Transverse colon (tissue), 4 donors: ENCODE measurements at regions not wholly inside any gene's neighbourhood (a gene's known extent, or its start where the extent isn't known, plus 50 kb on each side); places are given as distances from the start of the nearest gene placed in this dataset.

Experiments
- DNase-seq: peaks from one replicate; pipeline ENCODE4 v3.0.0-alpha.2; 2019
- H3K27ac ChIP-seq, 4 donors: fragments of 200-600 bp; sonication (generic); 2 replicates each; pipeline ENCODE4 v1.5.1; 2016 to 2018; ENCODE audit warnings: inconsistent platforms in 4 of 4
- H3K27me3 ChIP-seq: fragments of 200-600 bp; sonication (generic); 2 replicates; pipeline ENCODE4 v1.5.1; 2017; ENCODE audit warnings: inconsistent platforms
- H3K36me3 ChIP-seq, 4 donors: fragments of 200-600 bp; sonication (generic); 2 replicates each; pipeline ENCODE4 v1.5.1; 2017 to 2019; ENCODE audit warnings: inconsistent platforms in 4 of 4
- H3K4me1 ChIP-seq, 4 donors: fragments of 200-600 bp; sonication (generic); 2 replicates each; pipeline ENCODE4 v1.5.1; 2017 to 2020; ENCODE audit warnings: inconsistent platforms in 4 of 4
- H3K4me3 ChIP-seq, 4 donors: fragments of 200-600 bp; sonication (generic); 1 replicate in 1 of 4; 2 replicates in 3 of 4; pipeline versions ENCODE4 v1.5.1 to v1.6.1; 2017 to 2019; ENCODE audit warnings: inconsistent platforms in 4 of 4
- H3K9me3 ChIP-seq, 2 donors: fragments of 200-600 bp; sonication (generic); 2 replicates each; pipeline ENCODE4 v1.5.1; 2017 to 2019; ENCODE audit warnings: inconsistent platforms in 2 of 2
- CTCF ChIP-seq, 5 experiments: fragments of 200-600 bp in 3 of 5; fragments of 450-650 bp in 2 of 5; sonication (generic) in 3 of 5; IDR thresholded peaks; 1 replicate in 2 of 5; 2 replicates in 3 of 5; pipeline ENCODE4 v1.5.1; 2016 to 2017; ENCODE audit warnings: antibody characterized with exemption in 5 of 5, inconsistent platforms in 3 of 5, mild to moderate bottlenecking in 2 of 5, moderate library complexity in 1 of 5
- EP300 ChIP-seq: sonication (generic); formaldehyde crosslinking; IDR thresholded peaks from one replicate; pipeline ENCODE4 v1.6.1; 2017; ENCODE audit warnings: antibody characterized with exemption, low read depth
- POLR2A ChIP-seq: fragments of 450-650 bp; IDR thresholded peaks from one replicate; pipeline ENCODE4 v1.6.1; 2016; ENCODE audit warnings: antibody characterized with exemption, mild to moderate bottlenecking, moderate library complexity
- POLR2AphosphoS5 ChIP-seq, 3 donors: sonication (generic); formaldehyde crosslinking; IDR thresholded peaks; one replicate each; pipeline ENCODE4 v1.6.1; 2016; ENCODE audit warnings: antibody characterized with exemption in 3 of 3
- WGBS, 2 donors: methylation state at CpG; one replicate each; pipeline ENCODE4 v1.1.5; 2018; ENCODE audit warnings: low coverage in 1 of 2; 5-methylcytosine and 5-hydroxymethylcytosine counted together
- in situ Hi-C, 4 donors: fragments of 200-750 bp; cut with MboI; loops; one replicate each; pipeline versions ENCODE4 v1.15.0 to v1.15.1; 2017; ENCODE audit warnings: low sequenced_read_pairs in 3 of 4, low pct_ligation_motif_present in 1 of 4, low pct_unique_long_range_greater_than_20kb in 1 of 4
- intact Hi-C: fragments of 100-400 bp; cut with DNase I; formaldehyde crosslinking; loops from one replicate; pipeline ENCODE4 v1.15.1; 2023; ENCODE audit warnings: low total_unique reads

DNA sequence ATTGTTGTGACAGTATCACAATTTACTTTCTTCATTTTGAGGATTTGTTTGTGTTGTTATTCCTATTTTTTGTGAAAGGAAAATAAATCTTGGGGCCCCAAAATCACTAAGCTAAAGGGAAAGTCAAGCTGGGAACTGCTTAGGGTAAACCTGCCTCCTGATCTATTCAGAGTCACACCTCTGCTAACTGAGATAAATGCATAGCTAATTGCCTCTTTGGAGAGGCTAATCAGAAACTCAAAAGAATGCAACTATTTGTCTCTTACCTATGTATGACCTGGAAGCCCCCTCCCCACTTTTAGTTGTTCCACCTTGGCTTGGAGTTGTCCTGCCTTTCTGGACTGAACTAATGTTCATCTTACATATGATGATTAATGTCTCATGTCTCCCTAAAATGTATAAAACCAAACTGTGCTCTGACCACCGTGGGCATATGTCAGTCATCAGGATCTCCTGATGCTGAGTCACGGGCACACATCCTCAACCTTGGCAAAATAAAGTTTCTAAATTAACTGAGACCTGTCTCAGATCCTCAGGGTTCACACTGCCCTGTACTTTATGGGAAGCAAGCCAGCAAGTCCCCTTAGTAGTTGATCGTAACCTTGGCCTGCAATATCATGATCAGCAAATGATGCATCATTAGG lies 523.2 kb upstream of the GOLIM4 start:
- Histone ChIP-seq H3K9me3 (no peaks in the 10 kb centered on the region), H3K36me3 (no peaks in the 10 kb centered on the region)
- in situ Hi-C loops = no loop called here

DNA sequence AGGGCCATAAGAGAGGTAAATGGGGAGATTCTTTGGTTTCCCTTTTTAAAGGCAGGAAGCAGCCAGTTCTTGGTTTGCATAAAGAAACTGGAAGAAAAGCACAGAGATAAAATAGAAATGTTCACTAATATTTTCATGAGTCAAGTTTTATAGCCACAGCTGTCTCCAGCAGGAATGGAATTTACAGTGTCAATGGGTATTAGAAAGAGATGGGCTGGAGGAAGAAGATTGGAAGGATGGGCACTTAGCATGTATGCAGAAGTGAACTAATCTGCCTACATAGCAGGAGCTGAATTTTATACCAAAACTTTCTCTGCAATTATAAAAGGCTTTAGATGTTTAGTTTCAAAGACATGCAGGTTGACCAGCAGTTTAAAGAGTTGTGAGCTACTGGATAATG lies 521.9 kb upstream of the GOLIM4 start:
- no peak for TF ChIP-seq EP300
- no peak for TF ChIP-seq POLR2AphosphoS5 (IDR thresholded peaks at IDR 0.05)
- TF ChIP-seq POLR2A = no peak
- TF ChIP-seq CTCF (IDR thresholded peaks at IDR 0.05) = no peak
- Histone ChIP-seq H3K4me3 (no peak overlapping the region), H3K36me3 (no peaks in the 10 kb centered on the region), H3K27ac (no peak overlapping the region), H3K4me1 (no peaks in the 10 kb centered on the region), H3K27me3 (no peaks in the 10 kb centered on the region), H3K9me3 (no peaks in the 10 kb centered on the region)
- in situ Hi-C loops (no loop called here), intact Hi-C loops (no loop called here)
- no peak for DNase-seq

More for the DNA sequence above, 523.2 kb upstream of the GOLIM4 start:
- no peak for DNase-seq
- H3K4me1 ChIP-seq = no peaks in the 10 kb centered on the region
- H3K27ac ChIP-seq = no peak overlapping the region
- intact Hi-C loops = no loop called here
- no peak for TF ChIP-seq CTCF (IDR thresholded peaks at IDR 0.05)
- no peak for TF ChIP-seq POLR2AphosphoS5 (IDR thresholded peaks at IDR 0.05)
- no peak for TF ChIP-seq POLR2A
- TF ChIP-seq EP300 = no peak
- H3K4me3 ChIP-seq = no peak overlapping the region
- WGBS, 2 donors = 66 to 100% methylated on average over 1 to 3 of the region's 3 CpGs
- H3K27me3 ChIP-seq = no peaks in the 10 kb centered on the region

DNA sequence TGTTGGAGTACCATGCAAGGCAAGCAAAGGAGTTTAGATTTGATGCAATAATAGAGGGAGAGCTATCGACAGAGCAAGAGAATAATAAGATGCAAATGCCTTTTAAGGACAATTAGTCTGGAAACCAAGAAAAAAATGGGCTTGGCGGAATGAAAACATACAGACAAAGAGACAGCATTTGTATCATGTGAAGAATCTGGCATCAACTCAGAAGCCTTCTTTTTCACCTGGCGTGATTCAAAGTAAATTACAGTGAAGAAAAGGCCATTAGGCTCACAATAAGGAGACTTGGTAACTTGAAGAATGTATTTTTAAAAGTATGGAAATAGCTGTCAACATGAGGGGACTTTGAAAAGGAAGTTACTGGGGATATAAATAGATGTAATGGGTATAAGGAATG lies 521.2 kb upstream of the GOLIM4 start:
- WGBS, 2 donors = 72 to 90% methylated on average over 3 of the region's 3 CpGs
- in situ Hi-C loops = no loop called here

DNA sequence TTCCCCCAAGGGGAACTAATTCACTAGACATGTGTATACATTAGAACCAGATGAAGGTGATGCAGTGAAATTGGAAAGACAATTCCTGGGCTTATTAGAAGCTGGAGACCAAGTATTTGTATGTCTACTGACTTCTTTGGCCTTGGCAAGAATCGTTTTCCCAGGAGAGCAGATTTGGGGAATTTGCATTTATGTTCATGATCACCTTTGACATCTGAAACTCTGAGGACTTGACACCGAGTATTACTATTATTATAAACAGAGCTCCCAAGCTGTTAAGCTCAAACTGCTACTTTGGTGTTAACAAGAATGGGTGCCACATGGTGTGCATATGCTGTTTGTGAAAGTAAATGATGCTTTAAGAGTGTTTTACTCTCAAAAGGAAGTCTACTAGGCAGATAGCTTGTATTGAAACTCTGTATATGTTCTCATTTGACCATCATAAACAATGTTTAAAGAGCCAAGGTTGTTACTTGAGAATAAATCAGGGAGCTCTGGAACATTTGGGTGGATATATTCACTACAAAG lies 519.8 kb upstream of the GOLIM4 start:
- intact Hi-C loops = no loop called here
- WGBS, 2 donors = 60 to 65% methylated on average over 1 to 2 of the region's 2 CpGs
- H3K27ac ChIP-seq = no peak overlapping the region
- H3K4me1 ChIP-seq = no peaks in the 10 kb centered on the region
- TF ChIP-seq POLR2A (no peak), EP300 (no peak), CTCF (IDR thresholded peaks at IDR 0.05) (no peak), POLR2AphosphoS5 (IDR thresholded peaks at IDR 0.05) (no peak)
- H3K4me3 ChIP-seq = no peak overlapping the region
- H3K36me3 ChIP-seq = no peaks in the 10 kb centered on the region
- in situ Hi-C loops = no loop called here
- DNase-seq = no peak
- no peaks in the 10 kb centered on the region for H3K27me3 ChIP-seq
- no peaks in the 10 kb centered on the region for H3K9me3 ChIP-seq

More for the DNA sequence above, 521.2 kb upstream of the GOLIM4 start:
- H3K9me3 ChIP-seq = no peaks in the 10 kb centered on the region
- H3K4me1 ChIP-seq = no peaks in the 10 kb centered on the region
- DNase-seq = no peak
- no peak overlapping the region for H3K27ac ChIP-seq
- intact Hi-C loops = no loop called here
- no peak overlapping the region for H3K4me3 ChIP-seq
- H3K36me3 ChIP-seq = no peaks in the 10 kb centered on the region
- TF ChIP-seq EP300 = no peak
- no peak for TF ChIP-seq CTCF (IDR thresholded peaks at IDR 0.05)
- no peak for TF ChIP-seq POLR2AphosphoS5 (IDR thresholded peaks at IDR 0.05)
- TF ChIP-seq POLR2A = no peak
- H3K27me3 ChIP-seq = no peaks in the 10 kb centered on the region
